ENCODE measurements at regions not wholly inside any gene's neighbourhood (a gene's known extent, or its start where the extent isn't known, plus 50 kb on each side); places are given as distances from the start of the nearest gene placed in this dataset.

- WGBS, 2 donors: 69 to 78% methylated on average over 6 of the region's 6 CpGs
- DNase-seq (no peak), ATAC-seq (no peak)
- no peaks in the 10 kb centered on the region for H3K9me3 ChIP-seq
- intact Hi-C loops (cut with DNase I): no loop called here
- no peaks in the 10 kb centered on the region for H3K36me3 ChIP-seq (replicated peaks in 1 of 2; ENCODE audit: insufficient read depth in 1 of 2, low read depth in 2 of 2)
- no peak overlapping the region for H3K4me3 ChIP-seq
- TF ChIP-seq, protein P1, sequence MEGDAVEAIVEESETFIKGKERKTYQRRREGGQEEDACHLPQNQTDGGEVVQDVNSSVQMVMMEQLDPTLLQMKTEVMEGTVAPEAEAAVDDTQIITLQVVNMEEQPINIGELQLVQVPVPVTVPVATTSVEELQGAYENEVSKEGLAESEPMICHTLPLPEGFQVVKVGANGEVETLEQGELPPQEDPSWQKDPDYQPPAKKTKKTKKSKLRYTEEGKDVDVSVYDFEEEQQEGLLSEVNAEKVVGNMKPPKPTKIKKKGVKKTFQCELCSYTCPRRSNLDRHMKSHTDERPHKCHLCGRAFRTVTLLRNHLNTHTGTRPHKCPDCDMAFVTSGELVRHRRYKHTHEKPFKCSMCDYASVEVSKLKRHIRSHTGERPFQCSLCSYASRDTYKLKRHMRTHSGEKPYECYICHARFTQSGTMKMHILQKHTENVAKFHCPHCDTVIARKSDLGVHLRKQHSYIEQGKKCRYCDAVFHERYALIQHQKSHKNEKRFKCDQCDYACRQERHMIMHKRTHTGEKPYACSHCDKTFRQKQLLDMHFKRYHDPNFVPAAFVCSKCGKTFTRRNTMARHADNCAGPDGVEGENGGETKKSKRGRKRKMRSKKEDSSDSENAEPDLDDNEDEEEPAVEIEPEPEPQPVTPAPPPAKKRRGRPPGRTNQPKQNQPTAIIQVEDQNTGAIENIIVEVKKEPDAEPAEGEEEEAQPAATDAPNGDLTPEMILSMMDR (IDR thresholded peaks at IDR 0.05): no peak
- no peak for TF ChIP-seq POLR2A (IDR thresholded peaks at IDR 0.05)
- H3K27ac ChIP-seq: no peak overlapping the region
- H3K27me3 ChIP-seq: no peaks in the 10 kb centered on the region
- H3K4me1 ChIP-seq: no peaks in the 10 kb centered on the region
Measured at GRCh38 chr11:120052196-120052775, 85.6 kb downstream of the TRIM29 start.

DNA sequence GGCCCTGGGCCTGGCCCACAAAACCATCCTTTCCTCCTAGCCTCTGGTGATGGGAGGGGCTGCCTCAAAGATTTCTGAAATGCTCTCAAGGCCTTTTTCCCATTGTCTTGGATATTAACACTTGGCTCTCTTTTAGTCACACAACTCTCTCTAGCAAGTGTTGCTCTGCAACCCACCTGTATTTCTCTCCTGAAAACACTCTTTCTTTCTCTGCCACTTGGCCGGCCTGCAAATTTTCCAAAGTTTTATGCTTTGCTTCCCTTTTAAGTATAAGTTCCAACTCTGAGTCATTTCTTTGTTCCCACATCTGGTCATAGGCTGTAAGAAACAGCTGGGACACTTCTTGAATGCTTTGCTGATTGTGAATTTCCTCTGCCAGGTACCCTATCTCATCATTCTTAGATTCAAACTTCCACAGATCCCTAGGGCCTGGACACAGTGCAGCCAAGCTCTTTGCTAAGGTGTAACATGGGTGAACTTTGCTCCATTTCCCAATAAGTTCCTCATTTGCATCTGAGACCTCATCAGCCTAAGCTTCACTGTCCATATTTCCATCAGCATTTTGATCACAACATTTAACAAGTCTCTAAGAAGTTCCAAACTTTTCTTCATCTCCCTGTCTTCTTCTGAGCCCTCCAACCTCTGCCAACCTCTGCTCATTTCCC, 93.8 kb downstream of the TRIM29 start:
- no peaks in the 10 kb centered on the region for H3K27me3 ChIP-seq
- TF ChIP-seq, protein P1 (IDR thresholded peaks at IDR 0.05): no peak
- TF ChIP-seq POLR2A (IDR thresholded peaks at IDR 0.05): no peak
- intact Hi-C loops (cut with DNase I): no loop called here

GRCh38 chr11:120043328-120043945, 94.5 kb downstream of the TRIM29 start:
- 70 to 84% methylated on average over 3 to 4 of the region's 4 CpGs for WGBS, 2 donors
- intact Hi-C loops (cut with DNase I): no loop called here

More for the DNA sequence above, 93.8 kb downstream of the TRIM29 start:
- WGBS, 2 donors: 88 to 89% methylated on average over 1 of the region's 1 CpG
- DNase-seq (no peak), ATAC-seq (no peak)
- Histone ChIP-seq H3K27ac (no peak overlapping the region), H3K9me3 (no peaks in the 10 kb centered on the region), H3K4me1 (no peaks in the 10 kb centered on the region), H3K4me3 (no peak overlapping the region), H3K36me3 (replicated peaks in 1 of 2; ENCODE audit: insufficient read depth in 1 of 2, low read depth in 2 of 2) (no peaks in the 10 kb centered on the region)

GRCh38 chr11:120041625-120042024, 96.3 kb downstream of the TRIM29 start:
- Histone ChIP-seq H3K4me3 (no peak overlapping the region), H3K9me3 (no peaks in the 10 kb centered on the region), H3K27me3 (no peaks in the 10 kb centered on the region), H3K4me1 (no peaks in the 10 kb centered on the region), H3K36me3 (replicated peaks in 1 of 2; ENCODE audit: insufficient read depth in 1 of 2, low read depth in 2 of 2) (no peaks in the 10 kb centered on the region), H3K27ac (no peak overlapping the region)
- ATAC-seq (no peak), DNase-seq (no peak)
- intact Hi-C loops (cut with DNase I): no loop called here
- TF ChIP-seq, protein P1 (IDR thresholded peaks at IDR 0.05): no peak
- no peak for TF ChIP-seq POLR2A (IDR thresholded peaks at IDR 0.05)
- 82 to 95% methylated on average over 2 of the region's 2 CpGs for WGBS, 2 donors

More at GRCh38 chr11:120043328-120043945, 94.5 kb downstream of the TRIM29 start:
- no peak for DNase-seq
- Histone ChIP-seq H3K27ac (no peak overlapping the region), H3K9me3 (no peaks in the 10 kb centered on the region), H3K36me3 (replicated peaks in 1 of 2; ENCODE audit: insufficient read depth in 1 of 2, low read depth in 2 of 2) (no peaks in the 10 kb centered on the region), H3K4me1 (no peaks in the 10 kb centered on the region), H3K27me3 (no peaks in the 10 kb centered on the region), H3K4me3 (no peak overlapping the region)
- no peak for ATAC-seq
- TF ChIP-seq, protein P1 (IDR thresholded peaks at IDR 0.05): no peak
- no peak for TF ChIP-seq POLR2A (IDR thresholded peaks at IDR 0.05)
